ENCODE measurements at regions not wholly inside any gene's neighbourhood (a gene's known extent, or its start where the extent isn't known, plus 50 kb on each side); places are given as distances from the start of the nearest gene placed in this dataset.

GRCh38 chr4:164068392-164068791, 573.9 kb downstream of the TMA16 start:
- DNase-seq = no peak
- H3K27me3 ChIP-seq (replicated peaks; ENCODE audit: insufficient read depth, low read length) = no peaks in the 10 kb centered on the region
- no peaks in the 10 kb centered on the region for H3K9me2 ChIP-seq (replicated peaks; ENCODE audit: insufficient read depth, low read length)
- no peaks in the 10 kb centered on the region for H3K9me3 ChIP-seq (replicated peaks; ENCODE audit: insufficient read depth, low read length)
- H3F3A ChIP-seq (ENCODE audit: insufficient read depth, low read length) = no peaks in the 10 kb centered on the region
- no peaks in the 10 kb centered on the region for H3K4me1 ChIP-seq (ENCODE audit: low read length)
- TF ChIP-seq EZH2 (optimal IDR thresholded peaks at IDR 0.05; ENCODE audit: low read depth, low read length) = no peak
- H2AFZ ChIP-seq (ENCODE audit: low read length) = no peak overlapping the region
- no peaks in the 10 kb centered on the region for H3K79me2 ChIP-seq (ENCODE audit: low read length)
- no peaks in the 10 kb centered on the region for H3K36me3 ChIP-seq (replicated peaks; ENCODE audit: insufficient read depth, low read length)
- no peaks in the 10 kb centered on the region for H4K20me1 ChIP-seq (ENCODE audit: insufficient read depth, low read length)
- H3K4me2 ChIP-seq (ENCODE audit: low read depth, low read length) = no peak overlapping the region
- H3K4me3 ChIP-seq (ENCODE audit: low read length) = no peak overlapping the region
- no peak overlapping the region for H3K27ac ChIP-seq (ENCODE audit: low read length)
- H3K9ac ChIP-seq (ENCODE audit: low read length) = no peak overlapping the region

DNA sequence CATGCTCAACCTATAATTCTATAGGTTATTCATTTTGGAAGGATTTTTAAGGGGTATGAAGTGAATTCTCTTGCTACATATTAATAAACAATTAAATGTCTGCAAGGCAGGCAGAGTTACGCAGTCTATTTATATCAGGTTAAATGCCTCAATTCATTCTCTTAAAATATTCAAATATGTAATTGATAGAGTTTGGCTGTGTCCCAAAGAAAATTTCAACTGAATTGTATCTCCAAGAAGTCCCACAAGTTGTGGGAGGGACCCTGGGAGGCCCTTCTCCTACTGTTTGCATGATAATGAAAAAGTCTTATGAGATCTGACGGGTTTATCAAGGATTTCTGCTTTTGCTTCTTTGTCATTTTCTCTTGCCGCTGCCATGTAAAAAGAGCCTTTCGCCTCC, 576.1 kb downstream of the TMA16 start:
- Histone ChIP-seq H3K27me3 (replicated peaks; ENCODE audit: insufficient read depth, low read length) (no peaks in the 10 kb centered on the region), H3K9ac (ENCODE audit: low read length) (no peak overlapping the region)

GRCh38 chr4:164081371-164081770, 586.9 kb downstream of the TMA16 start:
- no peak for DNase-seq
- H3K27ac ChIP-seq (ENCODE audit: low read length) = no peak overlapping the region
- H3F3A ChIP-seq (ENCODE audit: insufficient read depth, low read length) = no peaks in the 10 kb centered on the region
- no peak overlapping the region for H3K9ac ChIP-seq (ENCODE audit: low read length)
- no peak overlapping the region for H2AFZ ChIP-seq (ENCODE audit: low read length)
- H3K27me3 ChIP-seq (replicated peaks; ENCODE audit: insufficient read depth, low read length) = no peaks in the 10 kb centered on the region
- no peak overlapping the region for H3K4me3 ChIP-seq (ENCODE audit: low read length)
- no peaks in the 10 kb centered on the region for H3K36me3 ChIP-seq (replicated peaks; ENCODE audit: insufficient read depth, low read length)
- H4K20me1 ChIP-seq (ENCODE audit: insufficient read depth, low read length) = no peaks in the 10 kb centered on the region
- H3K4me2 ChIP-seq (ENCODE audit: low read depth, low read length) = no peak overlapping the region
- H3K4me1 ChIP-seq (ENCODE audit: low read length) = no peaks in the 10 kb centered on the region
- no peaks in the 10 kb centered on the region for H3K79me2 ChIP-seq (ENCODE audit: low read length)
- no peaks in the 10 kb centered on the region for H3K9me2 ChIP-seq (replicated peaks; ENCODE audit: insufficient read depth, low read length)
- no peaks in the 10 kb centered on the region for H3K9me3 ChIP-seq (replicated peaks; ENCODE audit: insufficient read depth, low read length)
- no peak for TF ChIP-seq EZH2phosphoT487 (IDR thresholded peaks at IDR 0.05; ENCODE audit: low read length)
- TF ChIP-seq CTCF (IDR thresholded peaks at IDR 0.05; ENCODE audit: low read length) = no peak
- TF ChIP-seq EZH2 (optimal IDR thresholded peaks at IDR 0.05; ENCODE audit: low read depth, low read length) = no peak

More for the DNA sequence above, 576.1 kb downstream of the TMA16 start:
- H3K9me3 ChIP-seq (replicated peaks; ENCODE audit: insufficient read depth, low read length) = no peaks in the 10 kb centered on the region
- no peaks in the 10 kb centered on the region for H3K79me2 ChIP-seq (ENCODE audit: low read length)
- H3K4me3 ChIP-seq (ENCODE audit: low read length) = no peak overlapping the region
- TF ChIP-seq EZH2 (optimal IDR thresholded peaks at IDR 0.05; ENCODE audit: low read depth, low read length) = no peak
- TF ChIP-seq EZH2phosphoT487 (IDR thresholded peaks at IDR 0.05; ENCODE audit: low read length) = no peak
- no peak for TF ChIP-seq CTCF (IDR thresholded peaks at IDR 0.05; ENCODE audit: low read length)
- no peaks in the 10 kb centered on the region for H4K20me1 ChIP-seq (ENCODE audit: insufficient read depth, low read length)
- no peaks in the 10 kb centered on the region for H3K4me1 ChIP-seq (ENCODE audit: low read length)
- no peaks in the 10 kb centered on the region for H3F3A ChIP-seq (ENCODE audit: insufficient read depth, low read length)
- no peaks in the 10 kb centered on the region for H3K9me2 ChIP-seq (replicated peaks; ENCODE audit: insufficient read depth, low read length)
- no peak for DNase-seq
- no peaks in the 10 kb centered on the region for H3K36me3 ChIP-seq (replicated peaks; ENCODE audit: insufficient read depth, low read length)
- H3K27ac ChIP-seq (ENCODE audit: low read length) = no peak overlapping the region
- H3K4me2 ChIP-seq (ENCODE audit: low read depth, low read length) = no peak overlapping the region
- no peak overlapping the region for H2AFZ ChIP-seq (ENCODE audit: low read length)

- no peaks in the 10 kb centered on the region for H3K9me3 ChIP-seq (replicated peaks; ENCODE audit: insufficient read depth, low read length)
- DNase-seq = no peak
Observed at GRCh38 chr4:164081801-164082200, 587.3 kb downstream of the TMA16 start.

More at GRCh38 chr4:164081801-164082200, 587.3 kb downstream of the TMA16 start:
- TF ChIP-seq EZH2 (optimal IDR thresholded peaks at IDR 0.05; ENCODE audit: low read depth, low read length) (no peak), CTCF (IDR thresholded peaks at IDR 0.05; ENCODE audit: low read length) (no peak)
- Histone ChIP-seq H3K4me1 (ENCODE audit: low read length) (no peaks in the 10 kb centered on the region), H3K4me3 (ENCODE audit: low read length) (no peak overlapping the region), H4K20me1 (ENCODE audit: insufficient read depth, low read length) (no peaks in the 10 kb centered on the region), H2AFZ (ENCODE audit: low read length) (no peak overlapping the region), H3K27ac (ENCODE audit: low read length) (no peak overlapping the region), H3F3A (ENCODE audit: insufficient read depth, low read length) (no peaks in the 10 kb centered on the region), H3K79me2 (ENCODE audit: low read length) (no peaks in the 10 kb centered on the region), H3K4me2 (ENCODE audit: low read depth, low read length) (no peak overlapping the region), H3K9me2 (replicated peaks; ENCODE audit: insufficient read depth, low read length) (no peaks in the 10 kb centered on the region), H3K27me3 (replicated peaks; ENCODE audit: insufficient read depth, low read length) (no peaks in the 10 kb centered on the region), H3K36me3 (replicated peaks; ENCODE audit: insufficient read depth, low read length) (no peaks in the 10 kb centered on the region), H3K9ac (ENCODE audit: low read length) (no peak overlapping the region)
